VCaP (cell line): ENCODE measurements at regions not wholly inside any gene's neighbourhood (a gene's known extent, or its start where the extent isn't known, plus 50 kb on each side); places are given as distances from the start of the nearest gene placed in this dataset.

Experiments used
- H3K27ac ChIP-seq: fragments of 450-650 bp; 2 replicates; pipeline ENCODE4 v1.5.1; 2017
- TF ChIP-seq, protein P1 (sequence below): fragments of 450-650 bp; conservative IDR thresholded peaks from 2 replicates; pipeline ENCODE4 v1.5.1; 2017; ENCODE audit warnings: mild to moderate bottlenecking, moderate library complexity

- H3K27ac ChIP-seq = no peak overlapping the region
- TF ChIP-seq, protein P1, sequence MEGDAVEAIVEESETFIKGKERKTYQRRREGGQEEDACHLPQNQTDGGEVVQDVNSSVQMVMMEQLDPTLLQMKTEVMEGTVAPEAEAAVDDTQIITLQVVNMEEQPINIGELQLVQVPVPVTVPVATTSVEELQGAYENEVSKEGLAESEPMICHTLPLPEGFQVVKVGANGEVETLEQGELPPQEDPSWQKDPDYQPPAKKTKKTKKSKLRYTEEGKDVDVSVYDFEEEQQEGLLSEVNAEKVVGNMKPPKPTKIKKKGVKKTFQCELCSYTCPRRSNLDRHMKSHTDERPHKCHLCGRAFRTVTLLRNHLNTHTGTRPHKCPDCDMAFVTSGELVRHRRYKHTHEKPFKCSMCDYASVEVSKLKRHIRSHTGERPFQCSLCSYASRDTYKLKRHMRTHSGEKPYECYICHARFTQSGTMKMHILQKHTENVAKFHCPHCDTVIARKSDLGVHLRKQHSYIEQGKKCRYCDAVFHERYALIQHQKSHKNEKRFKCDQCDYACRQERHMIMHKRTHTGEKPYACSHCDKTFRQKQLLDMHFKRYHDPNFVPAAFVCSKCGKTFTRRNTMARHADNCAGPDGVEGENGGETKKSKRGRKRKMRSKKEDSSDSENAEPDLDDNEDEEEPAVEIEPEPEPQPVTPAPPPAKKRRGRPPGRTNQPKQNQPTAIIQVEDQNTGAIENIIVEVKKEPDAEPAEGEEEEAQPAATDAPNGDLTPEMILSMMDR = no peak
These were observed 533.7 kb downstream of the RPS29 start for GRCh38 chr14:49052521-49052920.

- TF ChIP-seq, protein P1 = no peak
- H3K27ac ChIP-seq = no peak overlapping the region
These were observed 534.7 kb downstream of the RPS29 start for GRCh38 chr14:49051328-49052060.

DNA sequence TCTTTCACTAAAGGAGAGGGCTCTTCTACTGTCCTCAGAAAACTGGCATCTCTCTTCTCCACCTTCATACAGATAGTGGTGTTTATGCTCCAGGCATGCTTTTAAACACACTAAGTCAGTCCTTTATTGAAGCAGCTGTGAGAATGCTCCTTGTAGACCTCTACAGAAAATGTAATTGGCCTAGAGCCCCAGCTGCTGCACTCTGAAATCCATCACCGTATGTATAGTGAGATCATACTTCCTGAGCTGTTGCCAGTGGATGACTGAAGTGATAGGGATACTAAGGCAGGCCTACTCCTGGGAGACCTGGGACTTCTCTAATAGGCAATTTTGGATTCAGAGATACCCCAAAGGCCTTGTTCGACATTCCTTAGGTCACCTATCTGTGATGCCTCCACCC lies 535.4 kb downstream of the RPS29 start:
- TF ChIP-seq, protein P1 = no peak
- H3K27ac ChIP-seq = no peak overlapping the region

- TF ChIP-seq, protein P1 = no peak
- H3K27ac ChIP-seq = no peak overlapping the region
These were observed 536.5 kb downstream of the RPS29 start for GRCh38 chr14:49049711-49050110.

GRCh38 chr14:49044981-49045380 lies 541.2 kb downstream of the RPS29 start:
- TF ChIP-seq, protein P1 = no peak

DNA sequence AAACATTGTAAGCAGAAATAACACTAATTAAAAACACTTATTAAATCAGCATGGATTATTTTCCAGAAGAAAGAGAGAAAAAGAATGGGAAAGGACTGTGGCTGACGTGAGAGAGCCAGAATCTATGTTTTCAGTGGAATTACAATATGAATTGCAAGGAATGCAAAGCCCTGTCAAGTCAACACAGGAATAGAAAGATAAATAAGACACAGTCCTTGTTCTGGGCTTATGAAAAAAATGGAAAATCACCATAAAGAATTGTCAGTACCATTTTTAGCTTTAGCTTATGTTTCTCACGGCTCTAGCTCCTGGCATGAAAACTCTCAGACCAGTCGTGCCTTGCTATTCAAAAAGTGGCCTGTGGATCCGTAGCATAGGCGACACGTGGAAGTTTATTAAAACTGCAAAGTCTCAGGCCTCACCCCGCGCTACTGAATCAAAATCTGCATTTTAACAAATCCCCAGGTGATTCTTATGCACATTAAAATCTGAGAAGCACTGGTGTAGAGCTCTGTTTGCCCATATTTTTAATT lies 549.1 kb downstream of the RPS29 start:
- no peak overlapping the region for H3K27ac ChIP-seq
- TF ChIP-seq, protein P1 = no peak

More at GRCh38 chr14:49044981-49045380, 541.2 kb downstream of the RPS29 start:
- no peak overlapping the region for H3K27ac ChIP-seq

- TF ChIP-seq, protein P1 = no peak
These were observed 549.9 kb downstream of the RPS29 start for GRCh38 chr14:49036266-49036665.

More at GRCh38 chr14:49036266-49036665, 549.9 kb downstream of the RPS29 start:
- H3K27ac ChIP-seq = no peak overlapping the region
